Stimulated activated CD8-positive, alpha-beta memory T cell treated with anti-CD3 and anti-CD28 coated beads, Interleukin-7, amount 100 ng/mL, for 4 hours (primary cell): ENCODE measurements at regions not wholly inside any gene's neighbourhood (a gene's known extent, or its start where the extent isn't known, plus 50 kb on each side); places are given as distances from the start of the nearest gene placed in this dataset.
"Not testable (repeated sequence)": the region's sequence is repeated elsewhere in the genome, so short reads cannot be mapped to it uniquely, and the experiment has no call there.

ENCODE experiments used
- DNase-seq, 2 donors: peaks; one replicate each; pipeline ENCODE4 v3.0.0-alpha.2; 2020; ENCODE audit warnings: low read depth in 2 of 2

DNA sequence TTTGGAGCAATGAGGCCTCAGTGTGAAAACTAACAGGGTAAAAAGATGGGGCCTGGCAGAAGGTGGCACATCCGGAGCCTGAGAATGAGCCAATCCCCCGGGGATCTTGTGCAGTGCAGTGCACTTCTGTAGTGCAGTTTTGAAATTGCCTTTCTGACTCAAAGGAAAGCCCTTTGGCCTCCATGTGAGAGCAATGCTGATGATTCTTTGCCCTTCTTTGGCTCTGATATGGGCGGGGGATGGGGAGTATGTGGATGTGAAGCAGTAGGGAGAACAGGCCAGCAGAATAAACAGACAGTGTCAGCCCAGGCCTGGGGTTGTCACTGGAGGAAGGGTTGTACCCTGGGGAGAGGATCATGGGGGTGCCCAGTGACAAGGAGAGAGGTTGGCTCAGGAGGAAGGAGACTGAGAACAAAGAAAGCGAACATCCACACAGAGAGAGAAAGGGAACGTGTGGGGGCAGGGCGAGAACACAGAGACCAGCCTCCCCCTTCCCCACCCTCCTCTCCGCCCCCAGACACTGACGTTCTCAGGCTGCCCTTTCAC is 351.2 kb downstream of the CDC5L start:
- no peak for DNase-seq

DNA sequence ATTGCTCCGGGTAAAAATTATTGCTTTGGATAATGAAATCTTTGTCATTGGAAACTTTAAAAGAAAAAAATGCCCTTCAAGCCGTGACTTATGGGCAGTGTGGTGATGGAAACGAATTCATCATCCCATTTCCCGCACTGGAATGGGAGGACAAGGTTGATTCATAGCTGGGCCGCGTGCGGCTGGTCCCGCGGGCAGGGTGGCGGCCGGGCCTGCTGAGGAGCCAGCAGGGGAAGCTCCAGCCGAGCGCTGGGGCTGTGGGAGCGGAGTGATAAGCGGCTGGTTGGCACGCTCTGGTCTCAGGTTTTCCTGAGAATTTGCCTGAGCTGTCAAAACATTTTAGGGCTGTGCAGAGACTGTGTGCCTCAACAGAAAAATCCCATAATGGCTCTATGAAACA is 351.7 kb downstream of the CDC5L start:
- DNase-seq, result no peak

GRCh38 chr6:44740566-44741120 is 353.1 kb downstream of the CDC5L start:
- DNase-seq, result no peak

- DNase-seq, result no peak
These were observed 354.7 kb downstream of the CDC5L start for GRCh38 chr6:44742201-44742600.

DNA sequence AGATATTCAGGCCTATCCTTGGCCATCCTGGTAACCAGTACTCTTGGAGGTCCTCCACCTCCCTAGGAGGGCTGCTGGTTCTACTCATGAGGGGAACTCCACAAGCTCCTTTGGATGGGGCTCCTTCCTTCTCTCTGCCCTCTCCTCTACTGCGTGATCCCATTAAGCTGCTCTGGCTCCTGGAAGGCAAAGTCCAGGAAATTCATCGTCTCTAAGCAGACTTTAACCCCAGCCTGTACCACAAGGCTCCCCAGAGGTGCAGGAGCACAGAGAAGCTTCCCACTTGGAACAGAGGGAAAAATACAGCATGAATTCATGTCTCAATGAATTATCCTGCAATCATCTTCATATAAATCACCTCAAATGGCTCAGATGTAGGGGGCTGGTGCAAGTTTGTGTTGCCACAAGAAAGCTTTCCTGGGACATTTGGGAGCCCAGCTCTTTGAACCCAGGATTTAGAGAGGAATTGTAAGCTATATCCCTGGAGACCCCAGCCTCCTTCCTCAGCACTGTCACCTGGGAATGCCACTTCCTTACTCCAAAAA is 355.4 kb downstream of the CDC5L start:
- no peak for DNase-seq

DNA sequence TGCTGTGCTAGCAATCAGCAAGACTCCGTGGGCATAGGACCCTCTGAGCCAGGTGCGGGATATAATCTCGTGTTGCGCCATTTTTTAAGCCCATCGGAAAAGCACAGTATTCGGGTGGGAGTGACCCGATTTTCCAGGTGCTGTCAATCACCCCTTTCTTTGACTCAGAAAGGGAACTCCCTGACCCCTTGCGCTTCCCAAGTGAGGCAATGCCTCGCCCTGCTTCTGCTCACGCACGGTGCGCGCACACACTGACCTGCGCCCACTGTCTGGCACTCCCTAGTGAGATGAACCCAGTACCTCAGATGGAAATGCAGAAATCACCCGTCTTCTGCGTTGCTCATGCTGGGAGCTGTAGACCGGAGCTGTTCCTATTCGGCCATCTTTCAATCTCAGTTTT is 372.6 kb downstream of the CDC5L start:
- DNase-seq, result not testable (repeated sequence)

GRCh38 chr6:44761046-44761445 is 373.5 kb downstream of the CDC5L start:
- DNase-seq, result no peak

- no peak for DNase-seq
These were observed 375.0 kb downstream of the CDC5L start for GRCh38 chr6:44762496-44762895.

DNA sequence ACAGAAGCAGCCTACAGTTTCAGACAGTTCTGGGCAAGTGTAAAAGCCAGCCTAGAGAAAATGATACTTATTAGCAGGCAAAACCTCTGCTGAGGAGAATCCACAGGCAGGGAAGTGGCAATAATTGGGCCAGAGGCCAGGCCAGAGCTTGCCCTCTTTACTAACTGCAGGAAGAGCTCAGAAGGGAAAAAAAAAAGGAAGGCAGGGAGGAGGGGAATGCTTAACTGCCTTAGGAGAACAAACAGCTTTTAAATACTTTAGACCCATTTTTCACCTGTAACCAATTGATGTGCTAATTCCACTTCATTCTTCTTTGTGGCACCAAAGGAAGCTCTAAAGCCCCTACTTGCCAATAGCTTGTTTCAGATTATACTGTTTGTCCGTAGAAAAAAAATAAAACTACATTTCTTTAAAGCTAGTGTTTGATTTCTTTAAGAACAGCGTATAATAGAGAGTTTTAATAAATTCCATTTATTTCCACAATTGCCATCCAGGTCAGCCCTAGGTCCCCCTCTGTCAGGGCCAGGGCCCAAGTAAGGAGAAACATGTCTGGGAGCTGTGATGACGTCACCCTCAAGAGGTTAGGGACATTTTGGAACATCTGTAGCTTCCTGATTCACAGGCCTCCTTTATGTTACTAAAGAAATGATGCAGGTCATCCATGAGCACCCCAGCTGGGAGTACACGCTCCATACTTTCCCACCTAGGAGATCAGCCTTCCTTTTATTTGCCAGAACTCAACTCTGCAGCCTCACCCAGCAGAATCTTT is 384.3 kb downstream of the CDC5L start:
- no peak for DNase-seq

DNA sequence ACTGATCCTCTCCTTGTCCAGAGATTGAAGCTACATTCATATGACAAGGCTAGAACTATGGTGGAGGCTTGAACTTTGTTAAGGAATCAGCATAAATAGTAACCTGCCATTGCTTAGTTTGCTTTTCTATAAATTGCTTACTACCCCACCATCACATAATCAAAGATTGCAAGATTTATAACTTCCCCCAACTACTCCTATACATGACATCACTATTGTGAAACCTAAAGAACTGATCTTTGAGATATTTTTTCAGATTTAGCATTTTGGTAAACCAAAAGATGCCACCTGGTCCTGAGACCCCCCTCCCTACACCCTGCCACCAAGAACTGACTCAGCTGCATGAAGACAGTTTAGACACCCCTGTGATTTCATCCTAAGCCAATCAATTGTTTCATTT is 385.3 kb downstream of the CDC5L start:
- no peak for DNase-seq

GRCh38 chr6:44775121-44775520 is 387.6 kb downstream of the CDC5L start:
- no peak for DNase-seq

DNA sequence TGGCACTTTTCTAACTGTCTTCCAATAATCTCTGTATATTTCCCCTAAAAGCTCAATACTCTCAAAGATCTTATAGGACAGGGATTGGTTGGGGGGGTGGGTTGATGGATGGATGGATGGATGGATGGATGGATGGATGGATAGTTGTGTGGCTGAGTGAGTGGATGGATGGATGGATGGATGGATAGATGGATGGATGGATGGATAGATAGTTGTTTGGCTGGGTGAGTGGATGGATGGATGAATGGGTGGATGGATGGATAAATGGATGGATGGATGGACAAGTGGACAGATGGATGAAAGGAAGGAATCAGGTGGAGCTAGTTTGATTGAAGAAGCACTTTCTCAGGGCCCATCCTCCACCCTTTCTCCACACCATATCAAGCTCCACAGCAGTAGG is 388.8 kb downstream of the CDC5L start:
- no peak for DNase-seq

GRCh38 chr6:44778513-44778912 is 391.0 kb downstream of the CDC5L start:
- no peak for DNase-seq
